ENCODE measurements at regions not wholly inside any gene's neighbourhood (a gene's known extent, or its start where the extent isn't known, plus 50 kb on each side); places are given as distances from the start of the nearest gene placed in this dataset.

- no peak for DNase-seq
Measured at GRCh38 chr4:160877087-160877790, 1286.6 kb downstream of the FSTL5 start.

- no peak for DNase-seq
Measured at GRCh38 chr4:160880180-160880579, 1283.6 kb downstream of the FSTL5 start.

- DNase-seq: no peak
Measured at GRCh38 chr4:160887668-160888067, 1276.1 kb downstream of the FSTL5 start.

GRCh38 chr4:160894128-160894527, 1269.7 kb downstream of the FSTL5 start:
- no peak for DNase-seq

GRCh38 chr4:160894809-160895208, 1269.0 kb downstream of the FSTL5 start:
- DNase-seq: no peak

- DNase-seq: no peak
Measured at GRCh38 chr4:160927311-160927710, 1236.5 kb downstream of the FSTL5 start.

GRCh38 chr4:160928482-160928881, 1235.3 kb downstream of the FSTL5 start:
- DNase-seq: no peak

- DNase-seq: no peak
Measured at GRCh38 chr4:160947653-160948052, 1216.1 kb downstream of the FSTL5 start.

- DNase-seq: no peak
Measured at GRCh38 chr4:160956875-160957274, 1206.9 kb downstream of the FSTL5 start.

- no peak for DNase-seq
Measured at GRCh38 chr4:160969925-160970324, 1193.9 kb downstream of the FSTL5 start.

- no peak for DNase-seq
Measured at GRCh38 chr4:160980091-160980490, 1183.7 kb downstream of the FSTL5 start.

- DNase-seq: no peak
Measured at GRCh38 chr4:160981083-160981482, 1182.7 kb downstream of the FSTL5 start.

- DNase-seq: no peak
Measured at GRCh38 chr4:160983035-160983434, 1180.8 kb downstream of the FSTL5 start.

- no peak for DNase-seq
Measured at GRCh38 chr4:161002386-161002785, 1161.4 kb downstream of the FSTL5 start.

GRCh38 chr4:161003418-161004057, 1160.3 kb downstream of the FSTL5 start:
- no peak for DNase-seq

GRCh38 chr4:161005746-161006145, 1158.1 kb downstream of the FSTL5 start:
- DNase-seq: no peak

GRCh38 chr4:161008527-161008926, 1155.3 kb downstream of the FSTL5 start:
- DNase-seq: no peak

GRCh38 chr4:161010227-161010626, 1153.6 kb downstream of the FSTL5 start:
- DNase-seq: no peak

Measured in inflammatory macrophage treated with lipopolysaccharide for 4 hours (primary cell).